ENCODE measurements at regions not wholly inside any gene's neighbourhood (a gene's known extent, or its start where the extent isn't known, plus 50 kb on each side); places are given as distances from the start of the nearest gene placed in this dataset.

DNA sequence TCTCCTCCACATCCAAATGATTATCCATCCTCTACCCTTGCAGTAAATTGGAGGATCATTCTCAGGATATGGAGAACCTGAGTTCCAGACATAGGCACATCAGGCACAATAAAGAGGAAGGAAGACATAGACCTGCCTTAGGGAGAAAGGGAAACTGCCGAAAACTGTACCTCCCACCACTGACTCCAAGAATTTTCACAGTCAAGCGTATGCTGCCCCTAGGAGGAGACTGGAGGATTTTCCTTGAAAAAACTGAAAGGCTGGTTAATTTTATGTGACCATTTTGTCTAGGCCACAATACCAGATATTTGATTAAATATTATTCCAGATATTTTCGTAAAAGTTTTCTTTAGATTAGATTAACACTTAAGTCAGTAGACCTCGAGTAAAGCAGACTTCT lies 638.5 kb upstream of the PKDCC start:
- no peak for DNase-seq (ENCODE audit: low spot score)
- intact Hi-C loops (cut with DNase I) = no loop called here

DNA sequence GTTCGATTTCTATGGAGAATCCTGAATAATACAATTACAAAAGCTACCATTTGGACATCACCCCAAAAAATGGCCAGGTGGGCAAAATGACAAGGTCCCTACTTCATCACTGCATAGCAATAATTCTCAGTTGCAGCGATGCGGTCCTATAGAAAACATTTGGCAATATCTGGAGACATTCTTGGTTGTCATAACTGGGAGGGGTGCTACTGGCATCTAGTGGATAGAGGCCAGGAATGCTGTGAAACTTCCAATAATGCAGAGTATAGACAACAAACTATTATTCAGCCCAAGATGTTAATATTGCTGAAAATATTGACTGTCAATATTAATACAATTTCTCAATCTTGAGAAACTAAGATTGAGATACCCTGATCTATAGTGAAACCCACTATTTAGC lies 637.8 kb upstream of the PKDCC start:
- intact Hi-C loops (cut with DNase I) = loop anchor here (10.0 kb wide), 1 partner anchor 375 kb away; no protein-coding TSS in a partner anchor
- no peak for DNase-seq (ENCODE audit: low spot score)

GRCh38 chr2:41413813-41414485 lies 633.9 kb upstream of the PKDCC start:
- no peak for DNase-seq (ENCODE audit: low spot score)
- intact Hi-C loops (cut with DNase I) = loop anchor here (1.0 to 10.0 kb wide), 2 partner anchors 285 to 371 kb away; no protein-coding TSS in a partner anchor

DNA sequence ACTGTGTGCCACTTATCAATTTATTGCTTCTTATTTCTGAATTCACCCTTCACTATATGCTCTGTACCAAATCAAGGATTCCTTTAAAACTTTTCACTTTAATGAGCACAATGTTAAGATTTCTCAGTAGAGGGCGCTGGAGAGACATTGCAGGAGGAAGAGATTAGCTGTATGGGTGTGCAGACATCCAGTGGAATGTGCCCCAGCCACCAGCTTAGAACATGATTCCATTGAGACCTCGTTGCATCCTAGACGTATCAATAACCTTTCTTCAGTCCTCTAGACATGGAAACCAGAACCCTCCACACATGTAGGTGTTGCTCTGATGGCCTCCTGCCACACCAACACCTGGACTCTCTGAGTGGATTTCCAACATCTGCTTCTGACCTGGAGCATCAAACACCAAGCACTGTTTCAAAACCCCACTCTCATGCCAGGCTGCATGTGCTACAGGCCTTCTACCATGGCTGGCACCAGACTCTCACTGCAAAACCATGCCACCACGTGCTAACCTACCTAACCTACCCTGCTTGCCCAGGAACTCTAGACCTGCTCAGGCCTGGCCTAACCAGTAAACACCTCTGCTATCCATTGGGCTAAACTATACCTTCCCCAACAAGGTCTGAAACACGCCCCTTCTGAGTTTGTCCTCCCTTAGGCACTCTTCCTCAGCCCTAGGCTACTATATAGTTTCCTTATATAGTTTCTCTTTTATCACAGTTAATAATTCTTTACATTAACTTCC lies 633.2 kb upstream of the PKDCC start:
- intact Hi-C loops (cut with DNase I) = loop anchor here (1.0 to 10.0 kb wide), 2 partner anchors 285 to 370 kb away; no protein-coding TSS in a partner anchor
- DNase-seq (ENCODE audit: low spot score) = no peak

- intact Hi-C loops (cut with DNase I) = loop anchor here (10.0 kb wide), 1 partner anchor 367 kb away; no protein-coding TSS in a partner anchor
- DNase-seq (ENCODE audit: low spot score) = no peak
Measured at GRCh38 chr2:41417511-41417910, 630.3 kb upstream of the PKDCC start.

GRCh38 chr2:41420219-41420618 lies 627.6 kb upstream of the PKDCC start:
- DNase-seq (ENCODE audit: low spot score) = no peak
- intact Hi-C loops (cut with DNase I) = no loop called here

DNA sequence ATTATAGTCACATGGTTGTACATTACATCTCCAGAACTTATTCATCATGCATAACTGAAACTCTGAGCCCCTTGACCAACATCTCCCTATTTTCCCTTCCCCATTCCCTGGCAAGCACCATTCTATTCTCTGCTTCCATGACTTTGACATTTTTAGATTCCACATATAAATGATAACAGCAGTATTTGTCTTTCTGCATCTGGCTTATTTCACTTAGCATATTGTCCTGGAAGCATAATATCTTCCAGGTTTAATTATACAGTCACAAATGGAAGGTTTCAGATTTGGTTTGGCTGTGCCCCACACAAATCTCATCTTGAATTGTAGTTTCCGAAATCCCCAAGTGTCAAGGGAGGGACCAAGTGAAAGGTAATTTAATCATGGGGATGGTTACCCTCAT lies 626.9 kb upstream of the PKDCC start:
- no peak for DNase-seq (ENCODE audit: low spot score)
- intact Hi-C loops (cut with DNase I) = no loop called here

DNA sequence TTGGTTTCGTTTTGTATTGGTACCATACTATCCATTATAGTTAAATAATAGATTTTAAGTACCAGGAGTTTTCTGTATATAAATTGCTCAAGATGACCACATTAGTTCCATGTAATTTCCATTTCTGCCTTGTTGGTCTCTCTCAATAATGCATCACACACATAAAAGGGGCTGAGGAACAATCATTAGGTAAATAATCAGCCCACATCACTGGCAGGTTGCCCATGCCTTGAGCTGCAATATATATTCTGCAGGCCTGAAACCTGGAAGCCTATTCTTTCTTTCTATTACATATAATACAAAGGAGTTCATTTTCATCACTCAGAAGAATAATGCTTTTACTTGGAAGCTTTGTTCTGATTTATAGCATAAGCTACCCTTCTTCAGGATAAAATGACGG lies 616.1 kb upstream of the PKDCC start:
- DNase-seq (ENCODE audit: low spot score) = no peak
- intact Hi-C loops (cut with DNase I) = no loop called here

DNA sequence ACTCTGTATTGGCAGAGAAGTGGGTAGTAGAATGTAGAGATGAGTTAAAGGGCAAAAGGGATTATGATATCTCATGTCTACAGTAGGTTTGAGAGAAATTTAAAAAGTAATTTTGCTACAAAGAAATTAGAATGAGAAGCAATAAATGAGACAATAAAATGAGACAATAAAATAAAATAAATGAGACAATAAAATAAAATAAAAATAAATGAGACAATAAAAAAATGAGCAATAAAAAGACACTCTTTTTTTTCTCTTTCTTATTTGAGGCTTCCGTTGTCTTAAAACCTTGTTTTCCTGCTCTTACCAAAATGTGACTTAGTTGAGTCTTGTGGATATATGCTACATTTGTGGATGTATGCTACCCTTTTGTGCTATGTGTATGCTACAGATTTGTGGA lies 615.4 kb upstream of the PKDCC start:
- intact Hi-C loops (cut with DNase I) = no loop called here
- DNase-seq (ENCODE audit: low spot score) = no peak

DNA sequence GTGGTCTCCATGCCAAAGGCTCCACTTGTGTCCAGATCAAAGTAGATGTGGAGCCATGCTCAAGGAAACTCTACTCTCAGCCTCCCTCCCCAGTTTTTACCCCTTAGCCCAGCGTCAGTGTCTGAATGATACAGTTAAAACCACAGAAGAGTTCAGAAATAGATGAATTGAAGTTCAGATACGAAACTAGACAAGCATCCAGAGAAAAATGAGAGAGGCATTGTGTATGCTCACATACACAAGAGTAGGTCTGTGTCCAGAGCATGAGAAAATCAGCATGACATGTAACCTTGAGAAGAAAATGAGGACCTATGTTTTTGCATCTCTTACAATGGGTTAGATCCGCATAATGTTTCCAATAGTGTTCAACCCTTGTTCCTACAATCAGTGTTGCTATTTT lies 612.8 kb upstream of the PKDCC start:
- intact Hi-C loops (cut with DNase I) = no loop called here
- DNase-seq (ENCODE audit: low spot score) = no peak

DNA sequence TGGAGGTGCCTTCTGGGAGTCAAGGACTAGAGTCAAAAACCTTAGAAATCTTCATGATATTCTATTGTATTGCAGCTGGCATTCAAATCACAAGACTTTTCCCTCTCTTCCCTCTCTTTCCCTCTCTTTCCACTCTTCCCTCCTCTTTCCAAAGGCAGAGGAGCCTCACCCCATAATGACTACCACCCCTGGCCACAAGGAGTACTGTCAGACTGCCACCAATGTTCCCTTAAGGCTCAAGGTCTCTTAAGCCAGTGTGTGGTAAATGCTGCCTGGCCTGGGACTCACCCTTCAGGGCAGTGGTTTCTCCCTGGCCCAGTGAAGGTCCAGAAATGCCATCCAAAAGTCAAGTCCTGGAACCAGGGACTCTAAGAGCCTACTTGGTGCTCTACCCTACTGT lies 605.9 kb upstream of the PKDCC start:
- intact Hi-C loops (cut with DNase I) = no loop called here
- DNase-seq (ENCODE audit: low spot score) = no peak

GRCh38 chr2:41445865-41446264 lies 602.0 kb upstream of the PKDCC start:
- no peak for DNase-seq (ENCODE audit: low spot score)
- intact Hi-C loops (cut with DNase I) = no loop called here

GRCh38 chr2:41446266-41446665 lies 601.6 kb upstream of the PKDCC start:
- intact Hi-C loops (cut with DNase I) = no loop called here
- no peak for DNase-seq (ENCODE audit: low spot score)

DNA sequence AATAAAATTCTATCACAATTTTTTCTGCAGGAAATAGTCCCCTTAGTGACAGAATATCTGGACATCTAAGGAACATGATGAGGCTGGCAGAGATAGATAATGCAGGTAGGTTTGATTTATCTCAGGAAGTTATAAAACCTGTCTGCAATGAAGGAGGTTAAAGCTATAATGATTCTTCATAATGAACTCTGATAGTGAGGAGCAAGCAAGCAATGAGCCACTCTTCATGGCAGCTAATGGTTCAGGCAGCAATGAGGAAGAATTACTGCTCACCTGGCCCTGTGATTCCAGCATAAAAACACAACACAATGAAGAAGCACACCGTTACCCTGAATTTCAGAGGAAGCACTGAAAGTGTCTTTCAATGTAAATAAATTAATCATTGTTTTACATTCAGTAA lies 599.6 kb upstream of the PKDCC start:
- DNase-seq (ENCODE audit: low spot score) = no peak
- intact Hi-C loops (cut with DNase I) = no loop called here

DNA sequence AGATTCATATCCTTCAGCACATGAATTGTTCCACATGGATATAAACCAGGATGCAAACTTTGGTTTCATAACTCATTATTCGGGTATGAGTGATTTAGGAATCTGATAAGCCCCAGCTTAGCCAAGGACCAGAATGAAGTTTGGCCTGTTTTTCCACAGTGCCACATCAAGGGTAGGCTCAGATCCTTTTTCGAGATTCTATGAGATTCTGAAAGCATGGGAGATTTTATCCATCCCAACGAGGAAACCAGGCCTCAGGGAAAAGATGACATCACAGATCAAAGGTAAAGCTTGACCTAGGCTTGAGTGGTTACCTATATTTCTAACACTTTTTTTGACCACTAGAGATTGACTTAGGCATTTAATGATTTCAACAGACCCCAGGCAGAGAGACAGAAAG lies 590.8 kb upstream of the PKDCC start:
- intact Hi-C loops (cut with DNase I) = no loop called here
- DNase-seq (ENCODE audit: low spot score) = no peak

GRCh38 chr2:41460661-41461060 lies 587.2 kb upstream of the PKDCC start:
- DNase-seq (ENCODE audit: low spot score) = no peak
- intact Hi-C loops (cut with DNase I) = no loop called here

DNA sequence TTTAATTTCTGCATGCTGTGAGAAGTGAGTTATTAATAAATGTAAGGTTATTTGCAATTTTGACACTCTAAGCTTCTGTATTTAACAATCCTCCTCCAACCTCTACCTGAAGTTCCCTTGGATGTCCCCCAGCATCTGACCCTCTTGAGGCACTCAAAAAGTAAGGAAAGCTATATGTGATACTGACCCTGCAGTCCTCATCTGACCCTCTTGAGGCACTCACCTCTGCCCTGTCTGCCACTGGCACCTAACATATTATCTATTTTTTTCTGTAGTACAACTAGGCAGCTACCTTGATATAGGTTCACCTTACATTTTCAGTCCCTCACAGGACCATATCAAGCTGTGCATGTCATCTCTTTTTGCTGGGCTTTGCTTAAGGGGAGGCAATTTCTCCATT lies 583.4 kb upstream of the PKDCC start:
- DNase-seq (ENCODE audit: low spot score) = no peak

GRCh38 chr2:41475959-41476358 lies 571.9 kb upstream of the PKDCC start:
- intact Hi-C loops (cut with DNase I) = no loop called here
- DNase-seq (ENCODE audit: low spot score) = no peak

More for the DNA sequence above, 583.4 kb upstream of the PKDCC start:
- intact Hi-C loops (cut with DNase I) = no loop called here

DNA sequence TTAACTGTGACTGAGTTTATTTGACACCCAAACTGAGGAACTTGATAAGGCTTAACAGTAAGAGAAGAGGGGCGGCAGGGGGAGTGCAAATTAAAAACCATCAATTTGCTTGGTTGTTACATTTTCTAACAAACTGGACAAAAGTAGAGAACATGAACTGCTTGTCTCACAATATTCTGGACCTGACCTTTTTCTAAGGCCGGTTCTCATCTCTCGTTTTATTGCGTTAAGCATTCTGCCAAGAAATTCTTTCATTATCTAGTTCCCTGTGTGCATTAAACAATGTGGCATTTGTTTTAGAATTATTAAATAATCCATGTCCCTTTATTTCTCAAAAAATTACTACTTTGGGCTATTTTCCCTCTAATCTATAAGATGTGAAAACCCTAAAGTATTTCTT lies 565.2 kb upstream of the PKDCC start:
- intact Hi-C loops (cut with DNase I) = no loop called here
- no peak for DNase-seq (ENCODE audit: low spot score)

DNA sequence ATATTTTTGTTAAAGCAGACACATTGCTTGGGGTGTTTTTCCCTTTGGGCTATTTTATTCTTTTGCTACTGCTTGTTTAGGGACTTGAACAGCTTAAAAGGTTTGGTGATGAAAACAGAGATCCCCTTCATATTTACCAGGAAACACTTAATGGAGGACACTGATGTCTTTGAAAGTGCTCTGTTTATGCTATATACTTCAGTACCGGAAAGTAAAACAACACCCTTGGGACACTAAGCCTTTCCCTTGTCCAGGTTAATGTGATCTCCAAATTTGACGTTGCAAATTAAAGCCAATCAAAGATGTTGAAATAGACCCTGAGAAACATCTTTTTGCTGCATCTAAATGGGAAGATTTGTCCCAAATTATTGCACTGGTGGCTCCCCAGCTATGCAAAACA lies 564.6 kb upstream of the PKDCC start:
- intact Hi-C loops (cut with DNase I) = no loop called here
- DNase-seq (ENCODE audit: low spot score) = no peak

Data from cardiac septum (tissue), 1 donor.